ENCODE measurements at regions not wholly inside any gene's neighbourhood (a gene's known extent, or its start where the extent isn't known, plus 50 kb on each side); places are given as distances from the start of the nearest gene placed in this dataset.

DNA sequence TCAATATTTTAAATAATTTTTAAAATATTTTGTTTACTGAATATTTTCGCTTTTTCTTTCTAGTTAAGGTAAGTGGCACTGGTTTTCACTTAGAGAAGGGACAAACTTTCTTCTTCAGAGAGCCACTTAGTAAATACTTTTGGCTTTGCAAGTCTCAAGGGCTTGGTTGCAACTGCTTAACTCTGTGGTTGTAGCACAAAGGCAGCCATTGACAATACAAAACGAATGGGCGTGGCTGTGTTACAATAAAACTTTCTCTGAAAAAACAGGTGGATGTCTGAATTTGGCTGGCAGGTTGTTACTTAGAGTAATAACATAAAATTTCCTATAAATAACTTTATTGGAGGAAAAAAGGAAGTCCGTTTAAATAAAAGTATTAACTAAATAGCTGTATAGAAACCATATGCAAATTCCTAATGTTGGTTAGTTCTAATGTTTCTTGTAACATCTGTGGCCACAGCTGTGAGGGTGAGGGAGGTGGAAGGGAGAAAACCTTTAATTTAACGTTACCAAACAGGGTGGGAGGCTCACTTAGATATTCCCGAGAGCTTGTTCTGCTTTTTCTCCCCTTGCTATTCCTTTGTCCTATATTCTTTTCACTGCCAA is 62.4 kb upstream of the TNP1 start:
- Histone ChIP-seq H4K20me1 (ENCODE audit: insufficient read depth, low read length) (no peaks in the 10 kb centered on the region), H3K27ac (ENCODE audit: low read depth, low read length, poor library complexity, severe bottlenecking) (no peak overlapping the region), H3K36me3 (ENCODE audit: insufficient read depth, low read length) (no peaks in the 10 kb centered on the region), H3K4me1 (ENCODE audit: insufficient read depth, low read length, poor library complexity, severe bottlenecking) (no peaks in the 10 kb centered on the region), H3K9me2 (ENCODE audit: insufficient read depth, low read length) (no peaks in the 10 kb centered on the region), H3K4me3 (ENCODE audit: low read depth, low read length, poor library complexity, severe bottlenecking) (no peak overlapping the region), H3K4me2 (ENCODE audit: low read length) (no peak overlapping the region), H3K79me2 (ENCODE audit: insufficient read depth, low read depth, low read length) (no peaks in the 10 kb centered on the region), H2AFZ (ENCODE audit: low read length) (no peak overlapping the region), H3K9me3 (ENCODE audit: low read length) (no peaks in the 10 kb centered on the region)
- DNase-seq (ENCODE audit: low spot score): peak; percentile 10
- POLR2A ChIA-PET: no interaction called here
- BruUV-seq (replicated peaks): no TSS peak
- intact Hi-C loops (cut with micrococcal nuclease; ENCODE audit: unreplicated experiment): no loop called here
- TF ChIP-seq, protein P1, sequence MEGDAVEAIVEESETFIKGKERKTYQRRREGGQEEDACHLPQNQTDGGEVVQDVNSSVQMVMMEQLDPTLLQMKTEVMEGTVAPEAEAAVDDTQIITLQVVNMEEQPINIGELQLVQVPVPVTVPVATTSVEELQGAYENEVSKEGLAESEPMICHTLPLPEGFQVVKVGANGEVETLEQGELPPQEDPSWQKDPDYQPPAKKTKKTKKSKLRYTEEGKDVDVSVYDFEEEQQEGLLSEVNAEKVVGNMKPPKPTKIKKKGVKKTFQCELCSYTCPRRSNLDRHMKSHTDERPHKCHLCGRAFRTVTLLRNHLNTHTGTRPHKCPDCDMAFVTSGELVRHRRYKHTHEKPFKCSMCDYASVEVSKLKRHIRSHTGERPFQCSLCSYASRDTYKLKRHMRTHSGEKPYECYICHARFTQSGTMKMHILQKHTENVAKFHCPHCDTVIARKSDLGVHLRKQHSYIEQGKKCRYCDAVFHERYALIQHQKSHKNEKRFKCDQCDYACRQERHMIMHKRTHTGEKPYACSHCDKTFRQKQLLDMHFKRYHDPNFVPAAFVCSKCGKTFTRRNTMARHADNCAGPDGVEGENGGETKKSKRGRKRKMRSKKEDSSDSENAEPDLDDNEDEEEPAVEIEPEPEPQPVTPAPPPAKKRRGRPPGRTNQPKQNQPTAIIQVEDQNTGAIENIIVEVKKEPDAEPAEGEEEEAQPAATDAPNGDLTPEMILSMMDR (conservative IDR thresholded peaks at IDR 0.05; ENCODE audit: low read length): no peak
- no peak for TF ChIP-seq EZH2phosphoT487 (IDR thresholded peaks at IDR 0.05; ENCODE audit: borderline replicate concordance, low read depth, low read length)
- CTCF ChIA-PET (ENCODE audit: unreplicated experiment): no interaction called here

DNA sequence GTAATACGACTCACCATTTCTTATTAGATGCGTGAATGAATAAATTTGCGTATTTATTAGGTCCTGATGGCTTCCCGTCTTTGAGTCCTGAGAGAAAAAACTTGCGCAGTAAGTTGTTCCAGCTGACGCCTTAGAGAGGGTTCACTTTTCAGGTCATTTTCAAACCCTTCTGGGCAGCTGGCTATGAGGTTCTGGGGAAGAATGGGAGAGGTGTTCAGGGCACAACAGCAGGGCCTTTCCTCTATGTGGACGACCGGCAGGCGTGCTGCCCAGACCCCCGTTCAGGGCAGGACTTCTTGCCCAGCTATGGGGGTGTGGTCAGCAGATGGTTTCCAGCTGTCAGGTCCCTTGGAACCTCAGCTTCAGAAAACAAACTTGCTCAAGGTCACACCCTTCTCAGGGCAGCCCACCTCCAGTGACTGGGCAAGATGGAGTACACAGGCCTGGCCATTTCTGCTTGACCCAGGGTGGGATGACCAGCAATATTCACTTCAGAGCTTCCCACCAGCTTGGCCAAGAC is 61.1 kb upstream of the TNP1 start:
- no peak for TF ChIP-seq EZH2phosphoT487 (IDR thresholded peaks at IDR 0.05; ENCODE audit: borderline replicate concordance, low read depth, low read length)
- TF ChIP-seq, protein P1 (conservative IDR thresholded peaks at IDR 0.05; ENCODE audit: low read length): no peak
- H2AFZ ChIP-seq (ENCODE audit: low read length): no peak overlapping the region
- H3K27ac ChIP-seq (ENCODE audit: low read depth, low read length, poor library complexity, severe bottlenecking): no peak overlapping the region
- no TSS peak for BruUV-seq (replicated peaks)
- H3K9me3 ChIP-seq (ENCODE audit: low read length): no peaks in the 10 kb centered on the region
- POLR2A ChIA-PET: no interaction called here
- H3K9me2 ChIP-seq (ENCODE audit: insufficient read depth, low read length): no peaks in the 10 kb centered on the region
- H3K4me3 ChIP-seq (ENCODE audit: low read depth, low read length, poor library complexity, severe bottlenecking): no peak overlapping the region
- H3K4me2 ChIP-seq (ENCODE audit: low read length): no peak overlapping the region
- no peaks in the 10 kb centered on the region for H3K36me3 ChIP-seq (ENCODE audit: insufficient read depth, low read length)
- intact Hi-C loops (cut with micrococcal nuclease; ENCODE audit: unreplicated experiment): no loop called here
- no peak for DNase-seq (ENCODE audit: low spot score)
- H3K4me1 ChIP-seq (ENCODE audit: insufficient read depth, low read length, poor library complexity, severe bottlenecking): no peaks in the 10 kb centered on the region
- CTCF ChIA-PET (ENCODE audit: unreplicated experiment): no interaction called here
- no peaks in the 10 kb centered on the region for H4K20me1 ChIP-seq (ENCODE audit: insufficient read depth, low read length)
- H3K79me2 ChIP-seq (ENCODE audit: insufficient read depth, low read depth, low read length): no peaks in the 10 kb centered on the region

- Histone ChIP-seq H3K4me2 (ENCODE audit: low read length) (no peak overlapping the region), H3K4me3 (ENCODE audit: low read depth, low read length, poor library complexity, severe bottlenecking) (no peak overlapping the region), H3K9me2 (ENCODE audit: insufficient read depth, low read length) (no peaks in the 10 kb centered on the region), H4K20me1 (ENCODE audit: insufficient read depth, low read length) (no peaks in the 10 kb centered on the region), H3K79me2 (ENCODE audit: insufficient read depth, low read depth, low read length) (no peaks in the 10 kb centered on the region), H3K36me3 (ENCODE audit: insufficient read depth, low read length) (no peaks in the 10 kb centered on the region), H3K9me3 (ENCODE audit: low read length) (no peaks in the 10 kb centered on the region), H2AFZ (ENCODE audit: low read length) (no peak overlapping the region), H3K27ac (ENCODE audit: low read depth, low read length, poor library complexity, severe bottlenecking) (no peak overlapping the region), H3K4me1 (ENCODE audit: insufficient read depth, low read length, poor library complexity, severe bottlenecking) (no peaks in the 10 kb centered on the region)
- CTCF ChIA-PET (ENCODE audit: unreplicated experiment): no interaction called here
- no TSS peak for BruUV-seq (replicated peaks)
- POLR2A ChIA-PET: no interaction called here
- intact Hi-C loops (cut with micrococcal nuclease; ENCODE audit: unreplicated experiment): no loop called here
- DNase-seq (ENCODE audit: low spot score): no peak
- no peak for TF ChIP-seq EZH2phosphoT487 (IDR thresholded peaks at IDR 0.05; ENCODE audit: borderline replicate concordance, low read depth, low read length)
- TF ChIP-seq, protein P1 (conservative IDR thresholded peaks at IDR 0.05; ENCODE audit: low read length): no peak
Measured at GRCh38 chr2:216920143-216920876, 60.4 kb upstream of the TNP1 start.
